ENCODE measurements at regions not wholly inside any gene's neighbourhood (a gene's known extent, or its start where the extent isn't known, plus 50 kb on each side); places are given as distances from the start of the nearest gene placed in this dataset.

GRCh38 chr9:11757408-11757807 is 935.8 kb upstream of the TYRP1 start:
- no peak for TF ChIP-seq LEF1 (IDR thresholded peaks at IDR 0.05; ENCODE audit: borderline replicate concordance)
- no peak for TF ChIP-seq SP1 (IDR thresholded peaks at IDR 0.05)
- TF ChIP-seq, protein P1, sequence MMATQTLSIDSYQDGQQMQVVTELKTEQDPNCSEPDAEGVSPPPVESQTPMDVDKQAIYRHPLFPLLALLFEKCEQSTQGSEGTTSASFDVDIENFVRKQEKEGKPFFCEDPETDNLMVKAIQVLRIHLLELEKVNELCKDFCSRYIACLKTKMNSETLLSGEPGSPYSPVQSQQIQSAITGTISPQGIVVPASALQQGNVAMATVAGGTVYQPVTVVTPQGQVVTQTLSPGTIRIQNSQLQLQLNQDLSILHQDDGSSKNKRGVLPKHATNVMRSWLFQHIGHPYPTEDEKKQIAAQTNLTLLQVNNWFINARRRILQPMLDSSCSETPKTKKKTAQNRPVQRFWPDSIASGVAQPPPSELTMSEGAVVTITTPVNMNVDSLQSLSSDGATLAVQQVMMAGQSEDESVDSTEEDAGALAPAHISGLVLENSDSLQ (IDR thresholded peaks at IDR 0.05): no peak
- TF ChIP-seq ZNF384 (IDR thresholded peaks at IDR 0.05): no peak
- no peak for TF ChIP-seq FOXM1 (IDR thresholded peaks at IDR 0.05; ENCODE audit: borderline replicate concordance)
- no peak for TF ChIP-seq HDGF (IDR thresholded peaks at IDR 0.05; ENCODE audit: borderline replicate concordance)
- no peak for TF ChIP-seq TARDBP (IDR thresholded peaks at IDR 0.05)
- no peak for TF ChIP-seq SUZ12 (IDR thresholded peaks at IDR 0.05)
- no peak for TF ChIP-seq FOXA1 (IDR thresholded peaks at IDR 0.05)
- no peak for TF ChIP-seq NFRKB (IDR thresholded peaks at IDR 0.05)
- no peak for TF ChIP-seq BHLHE40 (IDR thresholded peaks at IDR 0.05; ENCODE audit: borderline replicate concordance)
- no peak for TF ChIP-seq ARNT (IDR thresholded peaks at IDR 0.05)
- TF ChIP-seq ELF4 (IDR thresholded peaks at IDR 0.05): no peak
- no peak for TF ChIP-seq CTBP1 (IDR thresholded peaks at IDR 0.05; ENCODE audit: borderline replicate concordance)
